DOHH2 (cell line): ENCODE measurements at regions not wholly inside any gene's neighbourhood (a gene's known extent, or its start where the extent isn't known, plus 50 kb on each side); places are given as distances from the start of the nearest gene placed in this dataset.
"Not testable (repeated sequence)": the region's sequence is repeated elsewhere in the genome, so short reads cannot be mapped to it uniquely, and the experiment has no call there.

Experiments used
- H3F3A ChIP-seq: fragments of 200-600 bp; sonication (generic), shearing (Covaris generic); 2 replicates; pipeline ENCODE4 v1.6.0; 2016; ENCODE audit warnings: antibody characterized with exemption, mild to moderate bottlenecking; ENCODE audit not compliant: control insufficient read depth, insufficient read depth
- H3K27ac ChIP-seq: fragments of 200-600 bp; sonication (generic); 2 replicates; pipeline ENCODE4 v1.5.1; 2014; ENCODE audit warnings: low read depth, mild to moderate bottlenecking, low read length, moderate library complexity
- H3K27me3 ChIP-seq: fragments of 200-600 bp; sonication (generic); 2 replicates; pipeline ENCODE4 v1.6.1; 2014; ENCODE audit warnings: mild to moderate bottlenecking, low read length, mixed read lengths; ENCODE audit not compliant: control insufficient read depth
- H3K36me3 ChIP-seq: fragments of 200-600 bp; sonication (generic); 2 replicates; pipeline ENCODE4 v1.6.1; 2014; ENCODE audit warnings: mild to moderate bottlenecking, low read length, moderate library complexity, mixed read lengths; ENCODE audit not compliant: control insufficient read depth
- H3K4me1 ChIP-seq: fragments of 200-600 bp; sonication (generic); 2 replicates; pipeline ENCODE4 v1.6.1; 2014; ENCODE audit warnings: mild to moderate bottlenecking, low read length, mixed read lengths; ENCODE audit not compliant: control insufficient read depth
- H3K4me2 ChIP-seq: fragments of 200-600 bp; sonication (generic); 2 replicates; pipeline ENCODE4 v1.6.0; 2014; ENCODE audit warnings: mild to moderate bottlenecking, low read length, moderate library complexity
- H3K4me3 ChIP-seq: fragments of 200-600 bp; sonication (generic); 2 replicates; pipeline ENCODE4 v1.5.1; 2014; ENCODE audit warnings: mild to moderate bottlenecking, low read length, mixed read lengths
- H3K79me2 ChIP-seq: fragments of 200-600 bp; sonication (generic); 2 replicates; pipeline ENCODE4 v1.6.1; 2014; ENCODE audit warnings: mild to moderate bottlenecking, low read length, mixed read lengths; ENCODE audit not compliant: control insufficient read depth
- H3K9me2 ChIP-seq: fragments of 200-600 bp; sonication (generic); replicated peaks from 2 replicates; pipeline ENCODE4 v1.6.1; 2014; ENCODE audit warnings: mild to moderate bottlenecking, low read length, mixed read lengths; ENCODE audit not compliant: control insufficient read depth
- H3K9me3 ChIP-seq: fragments of 200-600 bp; sonication (generic); 2 replicates; pipeline ENCODE4 v1.6.1; 2014; ENCODE audit warnings: antibody characterized with exemption, low read length, mixed read lengths; ENCODE audit not compliant: control insufficient read depth, insufficient read depth
- H4K20me1 ChIP-seq: fragments of 200-600 bp; sonication (generic); 2 replicates; pipeline ENCODE4 v1.6.0; 2014; ENCODE audit warnings: low read depth, mild to moderate bottlenecking, antibody characterized with exemption, low read length, moderate library complexity; ENCODE audit not compliant: control insufficient read depth, insufficient read depth
- CTCF ChIP-seq: fragments of 200-600 bp; sonication (generic); IDR thresholded peaks from one replicate; pipeline ENCODE4 v1.5.1; 2014; ENCODE audit warnings: antibody characterized with exemption, mild to moderate bottlenecking, low read depth, low read length; ENCODE audit not compliant: poor library complexity, severe bottlenecking
- EZH2phosphoT487 ChIP-seq: fragments of 200-600 bp; sonication (generic); IDR thresholded peaks from 2 replicates; pipeline ENCODE4 v1.6.1; 2017; ENCODE audit warnings: borderline replicate concordance, mild to moderate bottlenecking, antibody characterized with exemption, low read length, moderate library complexity, mixed read lengths

GRCh38 chr4:177530561-177530960 is 88.3 kb upstream of the AGA start:
- no peak overlapping the region for H3K4me3 ChIP-seq
- H3K27ac ChIP-seq, result no peak overlapping the region
- no peaks in the 10 kb centered on the region for H3K9me3 ChIP-seq
- H4K20me1 ChIP-seq, result no peaks in the 10 kb centered on the region
- no peaks in the 10 kb centered on the region for H3K9me2 ChIP-seq
- no peaks in the 10 kb centered on the region for H3K36me3 ChIP-seq
- no peaks in the 10 kb centered on the region for H3K27me3 ChIP-seq
- TF ChIP-seq CTCF (no peak), EZH2phosphoT487 (no peak)
- H3K79me2 ChIP-seq, result no peaks in the 10 kb centered on the region
- no peaks in the 10 kb centered on the region for H3F3A ChIP-seq
- no peaks in the 10 kb centered on the region for H3K4me1 ChIP-seq
- no peak overlapping the region for H3K4me2 ChIP-seq

GRCh38 chr4:177532358-177532757 is 90.1 kb upstream of the AGA start:
- H3K4me3 ChIP-seq, result no peak overlapping the region
- no peaks in the 10 kb centered on the region for H3K9me2 ChIP-seq
- no peaks in the 10 kb centered on the region for H4K20me1 ChIP-seq
- H3K79me2 ChIP-seq, result no peaks in the 10 kb centered on the region
- no peak overlapping the region for H3K4me2 ChIP-seq
- no peak for TF ChIP-seq EZH2phosphoT487
- no peak for TF ChIP-seq CTCF
- H3K9me3 ChIP-seq, result no peaks in the 10 kb centered on the region
- H3K4me1 ChIP-seq, result no peaks in the 10 kb centered on the region
- H3K27me3 ChIP-seq, result no peaks in the 10 kb centered on the region
- H3K36me3 ChIP-seq, result no peaks in the 10 kb centered on the region
- no peak overlapping the region for H3K27ac ChIP-seq
- no peaks in the 10 kb centered on the region for H3F3A ChIP-seq

- not testable (repeated sequence) for H3K9me3 ChIP-seq, H3F3A ChIP-seq, H3K36me3 ChIP-seq, H3K27me3 ChIP-seq, H3K79me2 ChIP-seq, H3K4me3 ChIP-seq, H3K9me2 ChIP-seq, H3K4me2 ChIP-seq, H4K20me1 ChIP-seq, H3K27ac ChIP-seq, H3K4me1 ChIP-seq
Measured at GRCh38 chr4:177534841-177535240, 92.6 kb upstream of the AGA start.

GRCh38 chr4:177546745-177547144 is 104.5 kb upstream of the AGA start:
- H3K36me3 ChIP-seq, result no peaks in the 10 kb centered on the region
- H3K4me3 ChIP-seq, result no peak overlapping the region
- no peaks in the 10 kb centered on the region; the same call in 1 of the 2 replicates for H3K9me3 ChIP-seq
- TF ChIP-seq EZH2phosphoT487 (no peak), CTCF (no peak)
- no peaks in the 10 kb centered on the region for H3K9me2 ChIP-seq
- H3K27ac ChIP-seq, result no peak overlapping the region
- no peaks in the 10 kb centered on the region for H3K4me1 ChIP-seq
- H3K27me3 ChIP-seq, result no peaks in the 10 kb centered on the region
- no peak overlapping the region for H3K4me2 ChIP-seq
- no peaks in the 10 kb centered on the region for H3F3A ChIP-seq
- no peaks in the 10 kb centered on the region for H4K20me1 ChIP-seq
- H3K79me2 ChIP-seq, result no peaks in the 10 kb centered on the region
